Spleen (tissue), 7 donors: ENCODE measurements at regions not wholly inside any gene's neighbourhood (a gene's known extent, or its start where the extent isn't known, plus 50 kb on each side); places are given as distances from the start of the nearest gene placed in this dataset.

Experiments
- CTCF ChIP-seq, 11 experiments: fragments of 200-600 bp in 7 of 11; fragments of 450-650 bp in 4 of 11; sonication (generic) in 4 of 11; IDR thresholded peaks in 8 of 11; conservative IDR thresholded peaks in 3 of 11; 1 replicate in 7 of 11; 2 replicates in 4 of 11; pipeline versions ENCODE4 v1.4.0 to v1.8.0; 2016 to 2021; ENCODE audit warnings: antibody characterized with exemption in 11 of 11, inconsistent platforms in 4 of 11, mild to moderate bottlenecking in 1 of 11
- POLR2A ChIP-seq, 3 donors: fragments of 450-650 bp; IDR thresholded peaks; one replicate each; pipeline ENCODE4 v1.5.1; 2017; ENCODE audit warnings: antibody characterized with exemption in 3 of 3, mild to moderate bottlenecking in 1 of 3
- POLR2AphosphoS5 ChIP-seq, 3 donors: sonication (generic); formaldehyde crosslinking; IDR thresholded peaks; one replicate each; pipeline ENCODE4 v1.5.1; 2017; ENCODE audit warnings: antibody characterized with exemption in 3 of 3
- donor health status: DM: no; HTN: no; CAD: no; lungs with moderate emphysema.
- donor health status: DM: no; HTN: no; CAD: no.
- donor health status: DM: no; HTN: no; CAD: no.

- no peak for TF ChIP-seq POLR2AphosphoS5 (IDR thresholded peaks at IDR 0.05)
- no peak for TF ChIP-seq CTCF (IDR thresholded peaks at IDR 0.05 in 8 of 11, conservative IDR thresholded peaks at IDR 0.05 in 3 of 11)
- TF ChIP-seq POLR2A (IDR thresholded peaks at IDR 0.05): no peak
Measured at GRCh38 chr11:119906376-119906775, 177.4 kb upstream of the NECTIN1 start.
